PC-9 (cell line): ENCODE measurements at regions not wholly inside any gene's neighbourhood (a gene's known extent, or its start where the extent isn't known, plus 50 kb on each side); places are given as distances from the start of the nearest gene placed in this dataset.

Experiments used
- BruUV-seq: library from RNA; stranded (reverse); fragments of 400-500 nt; replicated peaks from 2 replicates; lab custom pipeline; 2021; lab: Mats Ljungman, UMichigan
- CTCF ChIA-PET: fragments of 300-600 bp; sonication (Branson Sonifier 250); formaldehyde crosslinking; loops from one replicate; lab custom pipeline; 2022; ENCODE audit warnings: antibody characterized with exemption; lab: Charles Lee
- POLR2A ChIA-PET: fragments of 300-600 bp; sonication (Branson Sonifier 250); formaldehyde crosslinking; loops from one replicate; lab custom pipeline; 2022; ENCODE audit warnings: antibody characterized with exemption; ENCODE audit not compliant: unreplicated experiment; lab: Charles Lee
- DNase-seq, 2 experiments: peaks; one replicate each; pipeline versions ENCODE4 v3.0.0 to v3.0.0-alpha.2; 2015 to 2022; ENCODE audit warnings: mixed read lengths in 1 of 2
- H2AFZ ChIP-seq: fragments of 200-600 bp; sonication (generic); 2 replicates; pipeline ENCODE4 v1.8.1; 2017; ENCODE audit warnings: antibody characterized with exemption
- H3F3A ChIP-seq: fragments of 200-600 bp; sonication (generic); 2 replicates; pipeline ENCODE4 v1.8.1; 2017; ENCODE audit warnings: antibody characterized with exemption, mild to moderate bottlenecking, low read depth; ENCODE audit not compliant: insufficient read depth
- H3K27ac ChIP-seq: fragments of 200-600 bp; sonication (generic); 2 replicates; pipeline ENCODE4 v1.6.1; 2016; ENCODE audit warnings: mixed run types
- H3K27me3 ChIP-seq: fragments of 200-600 bp; sonication (generic); 2 replicates; pipeline ENCODE4 v1.6.1; 2016; ENCODE audit warnings: low read depth, mixed run types; ENCODE audit not compliant: insufficient read depth
- H3K36me3 ChIP-seq: fragments of 200-600 bp; sonication (generic); 2 replicates; pipeline ENCODE4 v1.6.1; 2016; ENCODE audit warnings: low read depth, mixed run types
- H3K4me1 ChIP-seq: fragments of 200-600 bp; sonication (generic); replicated peaks from 2 replicates; pipeline ENCODE4 v1.6.1; 2016; ENCODE audit warnings: mixed run types; ENCODE audit not compliant: insufficient read depth
- H3K4me2 ChIP-seq: fragments of 200-600 bp; sonication (generic); 2 replicates; pipeline ENCODE4 v1.6.1; 2017; ENCODE audit warnings: mixed run types
- H3K4me3 ChIP-seq: fragments of 200-600 bp; sonication (generic); 2 replicates; pipeline ENCODE4 v1.6.1; 2016; ENCODE audit warnings: mixed run types
- H3K79me2 ChIP-seq: fragments of 200-600 bp; sonication (generic); 2 replicates; pipeline ENCODE4 v1.6.1; 2017; ENCODE audit warnings: low read depth, mixed run types
- H3K9me2 ChIP-seq: fragments of 200-600 bp; sonication (generic); 2 replicates; pipeline ENCODE4 v1.8.1; 2017; ENCODE audit warnings: mild to moderate bottlenecking; ENCODE audit not compliant: insufficient read depth
- H3K9me3 ChIP-seq: fragments of 200-600 bp; sonication (generic); 2 replicates; pipeline ENCODE4 v1.8.1; 2016; ENCODE audit warnings: low read depth; ENCODE audit not compliant: insufficient read depth
- H4K20me1 ChIP-seq: fragments of 200-600 bp; sonication (generic); 2 replicates; pipeline ENCODE4 v1.8.1; 2017; ENCODE audit not compliant: insufficient read depth
- EZH2 ChIP-seq: fragments of 200-600 bp; sonication (generic); IDR thresholded peaks from 2 replicates; pipeline ENCODE4 v1.8.0; 2017; ENCODE audit warnings: antibody characterized with exemption, low read depth
- intact Hi-C: fragments of 100-400 bp; cut with micrococcal nuclease; formaldehyde crosslinking; loops from one replicate; pipeline ENCODE4 v1.10.0; 2022; ENCODE audit not compliant: unreplicated experiment
- TF ChIP-seq, protein P1 (sequence below): fragments of 200-600 bp; sonication (generic); conservative IDR thresholded peaks from 2 replicates; pipeline ENCODE4 v1.6.1; 2017; ENCODE audit warnings: mixed run types, antibody characterized with exemption, mild to moderate bottlenecking, moderate library complexity

DNA sequence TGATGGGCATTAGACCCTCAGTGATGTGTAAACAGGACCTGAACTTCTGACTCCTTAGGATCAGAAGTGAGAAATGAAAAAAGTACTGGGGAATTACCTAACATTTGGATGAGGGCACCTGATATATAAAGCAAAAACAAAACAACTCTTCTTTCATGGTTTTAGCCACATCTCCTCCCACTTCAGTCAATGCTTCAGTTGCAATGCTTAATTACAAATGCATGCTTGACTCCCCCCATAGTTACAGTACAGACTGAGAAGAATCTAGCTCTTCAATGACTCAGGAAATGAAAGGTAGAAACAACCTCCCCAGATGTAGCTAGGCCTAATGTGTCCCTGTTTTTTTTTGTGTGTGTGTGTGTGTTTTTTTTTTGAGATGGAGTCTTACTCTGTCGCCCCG lies 276.8 kb upstream of the POU3F3 start:
- no peaks in the 10 kb centered on the region for H3F3A ChIP-seq
- H3K79me2 ChIP-seq, result no peaks in the 10 kb centered on the region
- no peaks in the 10 kb centered on the region for H3K9me3 ChIP-seq
- no peak overlapping the region for H3K27ac ChIP-seq
- CTCF ChIA-PET, result no interaction called here
- H3K27me3 ChIP-seq, result peaks cover 9% of the 10 kb centered on the region; the same call in 1 of the 2 replicates
- no peaks in the 10 kb centered on the region for H4K20me1 ChIP-seq
- no peak for DNase-seq
- H3K36me3 ChIP-seq, result no peaks in the 10 kb centered on the region
- no peak overlapping the region for H3K4me3 ChIP-seq
- BruUV-seq, result no TSS peak
- no peak overlapping the region for H2AFZ ChIP-seq
- intact Hi-C loops, result no loop called here
- TF ChIP-seq, protein P1, sequence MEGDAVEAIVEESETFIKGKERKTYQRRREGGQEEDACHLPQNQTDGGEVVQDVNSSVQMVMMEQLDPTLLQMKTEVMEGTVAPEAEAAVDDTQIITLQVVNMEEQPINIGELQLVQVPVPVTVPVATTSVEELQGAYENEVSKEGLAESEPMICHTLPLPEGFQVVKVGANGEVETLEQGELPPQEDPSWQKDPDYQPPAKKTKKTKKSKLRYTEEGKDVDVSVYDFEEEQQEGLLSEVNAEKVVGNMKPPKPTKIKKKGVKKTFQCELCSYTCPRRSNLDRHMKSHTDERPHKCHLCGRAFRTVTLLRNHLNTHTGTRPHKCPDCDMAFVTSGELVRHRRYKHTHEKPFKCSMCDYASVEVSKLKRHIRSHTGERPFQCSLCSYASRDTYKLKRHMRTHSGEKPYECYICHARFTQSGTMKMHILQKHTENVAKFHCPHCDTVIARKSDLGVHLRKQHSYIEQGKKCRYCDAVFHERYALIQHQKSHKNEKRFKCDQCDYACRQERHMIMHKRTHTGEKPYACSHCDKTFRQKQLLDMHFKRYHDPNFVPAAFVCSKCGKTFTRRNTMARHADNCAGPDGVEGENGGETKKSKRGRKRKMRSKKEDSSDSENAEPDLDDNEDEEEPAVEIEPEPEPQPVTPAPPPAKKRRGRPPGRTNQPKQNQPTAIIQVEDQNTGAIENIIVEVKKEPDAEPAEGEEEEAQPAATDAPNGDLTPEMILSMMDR, result no peak
- TF ChIP-seq EZH2, result no peak
- H3K4me1 ChIP-seq, result no peaks in the 10 kb centered on the region
- H3K4me2 ChIP-seq, result no peak overlapping the region
- H3K9me2 ChIP-seq, result no peaks in the 10 kb centered on the region
- POLR2A ChIA-PET, result no interaction called here

DNA sequence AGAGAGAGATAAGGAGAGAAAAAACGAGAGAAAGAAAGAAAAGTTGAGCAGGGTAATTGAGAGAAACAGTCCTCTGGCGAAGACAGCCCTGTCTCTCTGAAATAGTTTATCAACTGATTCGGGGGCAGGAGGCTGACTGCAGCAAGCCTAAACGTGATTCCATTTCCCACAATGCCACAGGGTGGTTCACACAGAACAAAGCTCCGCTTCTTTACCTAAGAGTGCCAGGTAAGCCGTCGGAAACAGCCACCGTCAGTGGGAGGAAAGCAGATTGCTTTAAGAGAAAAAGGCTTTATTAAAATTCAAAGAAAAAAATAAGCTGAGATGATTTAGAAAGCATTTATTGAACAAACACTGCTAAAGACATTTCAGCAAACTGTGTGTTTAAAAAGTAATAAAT lies 271.4 kb upstream of the POU3F3 start:
- no TSS peak for BruUV-seq
- Histone ChIP-seq H3K4me3 (no peak overlapping the region), H2AFZ (no peak overlapping the region), H3K27ac (no peak overlapping the region), H3K4me1 (no peaks in the 10 kb centered on the region), H3K9me2 (no peaks in the 10 kb centered on the region), H3K79me2 (no peaks in the 10 kb centered on the region), H3K36me3 (no peaks in the 10 kb centered on the region), H3K4me2 (no peak overlapping the region), H4K20me1 (no peaks in the 10 kb centered on the region), H3K9me3 (no peaks in the 10 kb centered on the region), H3F3A (no peaks in the 10 kb centered on the region), H3K27me3 (peaks cover 38% of the 10 kb centered on the region)
- no peak for DNase-seq
- intact Hi-C loops, result no loop called here
- CTCF ChIA-PET, result no interaction called here
- POLR2A ChIA-PET, result no interaction called here
- no peak for TF ChIP-seq EZH2
- TF ChIP-seq, protein P1, result no peak

GRCh38 chr2:104583811-104584210 lies 270.1 kb upstream of the POU3F3 start:
- intact Hi-C loops, result no loop called here
- ChIA-PET CTCF (no interaction called here), POLR2A (no interaction called here)
- TF ChIP-seq, protein P1, result no peak
- TF ChIP-seq EZH2, result no peak
- H3K27me3 ChIP-seq, result peaks cover 38% of the 10 kb centered on the region
- H3K4me1 ChIP-seq, result no peaks in the 10 kb centered on the region
- H3F3A ChIP-seq, result no peaks in the 10 kb centered on the region
- H3K27ac ChIP-seq, result no peak overlapping the region
- no peak overlapping the region for H2AFZ ChIP-seq
- H4K20me1 ChIP-seq, result no peaks in the 10 kb centered on the region
- H3K4me2 ChIP-seq, result no peak overlapping the region
- H3K79me2 ChIP-seq, result no peaks in the 10 kb centered on the region
- no peaks in the 10 kb centered on the region for H3K9me3 ChIP-seq
- no peaks in the 10 kb centered on the region for H3K36me3 ChIP-seq
- BruUV-seq, result no TSS peak
- no peak overlapping the region for H3K4me3 ChIP-seq
- DNase-seq, result no peak
- H3K9me2 ChIP-seq, result no peaks in the 10 kb centered on the region
